HCT116 (cell line): ENCODE measurements at regions not wholly inside any gene's neighbourhood (a gene's known extent, or its start where the extent isn't known, plus 50 kb on each side); places are given as distances from the start of the nearest gene placed in this dataset.

Experiments used
- ATF3 ChIP-seq: IDR thresholded peaks from 2 replicates; pipeline ENCODE4 v1.6.1; 2012
- CTCF ChIP-seq, 3 experiments: fragments of 200-600 bp in 1 of 3; sonication (generic) in 1 of 3; IDR thresholded peaks in 2 of 3; conservative IDR thresholded peaks in 1 of 3; 2 replicates each; pipeline ENCODE4 v1.5.1; 2012 to 2017; ENCODE audit warnings: low read depth in 2 of 3, low read length in 2 of 3, antibody characterized with exemption in 1 of 3, borderline replicate concordance in 1 of 3, control low read depth in 1 of 3, mild to moderate bottlenecking in 1 of 3, mixed read lengths in 1 of 3, mixed run types in 1 of 3, moderate library complexity in 1 of 3; ENCODE audit not compliant: insufficient read depth in 1 of 3
- EZH2 ChIP-seq: fragments of 200-600 bp; sonication (generic); IDR thresholded peaks from 2 replicates; pipeline ENCODE4 v1.6.1; 2017; ENCODE audit warnings: antibody characterized with exemption, mixed run types
- EZH2phosphoT487 ChIP-seq: fragments of 200-600 bp; IDR thresholded peaks from 2 replicates; pipeline ENCODE4 v1.6.1; 2018; ENCODE audit warnings: antibody characterized with exemption, borderline replicate concordance
- POLR2A ChIP-seq: IDR thresholded peaks from 2 replicates; pipeline ENCODE4 v1.7.0; 2011; ENCODE audit warnings: borderline replicate concordance; ENCODE audit not compliant: insufficient read depth, insufficient read length; ENCODE audit errors: extremely low read depth
- POLR2AphosphoS5 ChIP-seq: IDR thresholded peaks from 2 replicates; pipeline ENCODE4 v1.6.1; 2011; ENCODE audit warnings: mild to moderate bottlenecking, low read depth, low read length, moderate library complexity
- RAD21 ChIP-seq: IDR thresholded peaks from 2 replicates; pipeline ENCODE4 v1.6.1; 2012; ENCODE audit warnings: low read depth, mild to moderate bottlenecking
- REST ChIP-seq: IDR thresholded peaks from 2 replicates; pipeline ENCODE4 v1.6.1; 2012; ENCODE audit warnings: low read depth
- SRF ChIP-seq: IDR thresholded peaks from 2 replicates; pipeline ENCODE4 v1.6.1; 2012; ENCODE audit warnings: low read depth
- ZNF274 ChIP-seq: fragments of 200-500 bp; sonication (Bioruptor generic); IDR thresholded peaks from 2 replicates; pipeline ENCODE4 v1.6.1; 2014; ENCODE audit warnings: mild to moderate bottlenecking, low read depth, low read length, inconsistent platforms

GRCh38 chr5:57884346-57885102 lies 401.9 kb upstream of the ACTBL2 start:
- TF ChIP-seq POLR2AphosphoS5 (no peak), CTCF (IDR thresholded peaks at IDR 0.05 in 2 of 3, conservative IDR thresholded peaks at IDR 0.05 in 1 of 3; ENCODE audit: borderline replicate concordance in 1 of 3, insufficient read depth in 1 of 3, low read depth in 2 of 3, low read length in 2 of 3) (no peak), RAD21 (no peak), ZNF274 (no peak), POLR2A (no peak), SRF (no peak), REST (no peak), EZH2 (no peak), EZH2phosphoT487 (no peak), ATF3 (no peak)
